ENCODE measurements at regions not wholly inside any gene's neighbourhood (a gene's known extent, or its start where the extent isn't known, plus 50 kb on each side); places are given as distances from the start of the nearest gene placed in this dataset.

DNA sequence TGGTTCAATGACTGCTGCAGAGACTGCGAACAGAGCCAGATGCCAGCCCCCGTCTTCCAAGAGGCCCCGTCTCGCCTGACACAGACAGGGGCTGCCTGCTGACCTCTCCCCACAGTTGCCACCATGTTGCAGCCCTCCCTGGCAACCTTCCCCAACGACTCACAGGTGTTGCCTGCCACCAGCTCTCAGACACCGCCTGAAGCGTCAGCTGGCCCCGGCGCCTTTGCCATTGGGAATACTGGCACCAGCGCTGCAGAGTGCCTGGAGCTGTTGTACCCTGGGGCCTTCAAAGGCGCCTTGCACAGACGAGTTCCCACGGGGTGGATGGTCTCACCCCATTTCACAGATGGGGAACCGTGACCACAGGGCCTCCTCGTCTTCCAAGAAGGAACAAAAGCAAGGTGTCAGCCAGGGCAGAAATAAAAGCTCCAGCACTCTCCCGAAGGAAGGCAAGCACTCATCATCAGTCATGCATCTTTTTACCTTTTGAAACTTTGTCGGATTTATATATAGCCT is 167.0 kb downstream of the ADSS2 start:
- Histone ChIP-seq H3K4me3 (ENCODE audit: low read depth, low read length) (no peak overlapping the region), H3K27ac (ENCODE audit: extremely low read depth, low read depth, low read length) (no peak overlapping the region), H3K4me1 (ENCODE audit: control insufficient read depth, insufficient read depth, low read length) (no peaks in the 10 kb centered on the region), H3K36me3 (ENCODE audit: control insufficient read depth in 2 of 2, insufficient read depth in 1 of 2, low read length in 2 of 2) (no peaks in the 10 kb centered on the region), H3K9me3 (ENCODE audit: control insufficient read depth, insufficient read depth, low read depth, low read length) (no peaks in the 10 kb centered on the region)
- TF ChIP-seq KLF1 (tag by site-specific recombination; IDR thresholded peaks at IDR 0.05) = no peak
- CTCF ChIA-PET = interaction anchor here (1.4 to 1.5 kb wide), 2 partner anchors 15 to 319 kb away, joined by 4 to 5 read pairs; no protein-coding TSS in a partner anchor
- POLR2A ChIA-PET = no interaction called here

- POLR2A ChIA-PET = interaction anchor here (0.6 kb wide), 1 partner anchor 489 kb away, joined by 5 read pairs; no protein-coding TSS in a partner anchor
- CTCF ChIA-PET = interaction anchor here (0.6 to 6.6 kb wide), 4 partner anchors 13 to 947 kb away, joined by 3 to 31 read pairs (median 7); no protein-coding TSS in a partner anchor
- no peaks in the 10 kb centered on the region for H3K4me1 ChIP-seq (ENCODE audit: control insufficient read depth, insufficient read depth, low read length)
- no peak overlapping the region for H3K27ac ChIP-seq (ENCODE audit: extremely low read depth, low read depth, low read length)
- TF ChIP-seq ZNF560 (tag by site-specific recombination; IDR thresholded peaks at IDR 0.05; ENCODE audit: borderline replicate concordance) (no peak), ZNF148 (tag by site-specific recombination; IDR thresholded peaks at IDR 0.05; ENCODE audit: borderline replicate concordance) (no peak), ZSCAN23 (tag by site-specific recombination; IDR thresholded peaks at IDR 0.05) (no peak), ZBTB7A (tag by site-specific recombination; IDR thresholded peaks at IDR 0.05; ENCODE audit: low read depth) (no peak), ZNF248 (tag by site-specific recombination; IDR thresholded peaks at IDR 0.05) (no peak), ZNF2 (tag by site-specific recombination; IDR thresholded peaks at IDR 0.05) (no peak), ZNF211 (tag by site-specific recombination; IDR thresholded peaks at IDR 0.05; ENCODE audit: low read depth) (no peak), ZNF169 (tag by site-specific recombination; IDR thresholded peaks at IDR 0.05) (no peak), ZBTB26 (tag by site-specific recombination; optimal IDR thresholded peaks at IDR 0.05) (no peak)
- TF ChIP-seq, protein P1, sequence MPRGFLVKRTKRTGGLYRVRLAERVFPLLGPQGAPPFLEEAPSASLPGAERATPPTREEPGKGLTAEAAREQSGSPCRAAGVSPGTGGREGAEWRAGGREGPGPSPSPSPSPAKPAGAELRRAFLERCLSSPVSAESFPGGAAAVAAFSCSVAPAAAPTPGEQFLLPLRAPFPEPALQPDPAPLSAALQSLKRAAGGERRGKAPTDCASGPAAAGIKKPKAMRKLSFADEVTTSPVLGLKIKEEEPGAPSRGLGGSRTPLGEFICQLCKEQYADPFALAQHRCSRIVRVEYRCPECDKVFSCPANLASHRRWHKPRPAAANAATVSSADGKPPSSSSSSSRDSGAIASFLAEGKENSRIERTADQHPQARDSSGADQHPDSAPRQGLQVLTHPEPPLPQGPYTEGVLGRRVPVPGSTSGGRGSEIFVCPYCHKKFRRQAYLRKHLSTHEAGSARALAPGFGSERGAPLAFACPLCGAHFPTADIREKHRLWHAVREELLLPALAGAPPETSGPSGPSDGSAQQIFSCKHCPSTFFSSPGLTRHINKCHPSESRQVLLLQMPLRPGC (tag by site-specific recombination; IDR thresholded peaks at IDR 0.05) = no peak
- no peaks in the 10 kb centered on the region for H3K9me3 ChIP-seq (ENCODE audit: control insufficient read depth, insufficient read depth, low read depth, low read length)
- no peak overlapping the region for H3K4me3 ChIP-seq (ENCODE audit: low read depth, low read length)
- H3K36me3 ChIP-seq (ENCODE audit: control insufficient read depth in 2 of 2, insufficient read depth in 1 of 2, low read length in 2 of 2) = no peaks in the 10 kb centered on the region
Observed at GRCh38 chr1:244286341-244286740, 165.4 kb downstream of the ADSS2 start.

DNA sequence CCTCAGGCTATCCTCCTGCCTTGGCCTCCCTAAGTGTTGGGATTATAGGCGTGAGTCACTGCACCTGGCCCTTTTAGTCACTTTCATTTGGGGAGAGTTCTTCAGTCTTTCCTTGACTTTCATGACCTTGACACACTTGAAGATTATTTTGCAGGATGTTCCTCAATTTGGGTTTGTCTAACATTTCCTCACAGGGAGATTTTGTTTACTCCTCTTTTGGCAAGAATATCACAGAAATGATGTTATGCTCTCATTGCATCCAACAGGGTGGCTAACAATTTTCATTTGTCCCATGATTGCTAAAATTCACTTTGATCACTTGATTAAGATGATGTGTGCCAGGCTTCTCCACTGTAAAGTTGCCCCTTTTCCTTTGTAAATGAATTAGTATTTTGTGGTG is 164.0 kb downstream of the ADSS2 start:
- Histone ChIP-seq H3K4me1 (ENCODE audit: control insufficient read depth, insufficient read depth, low read length) (no peaks in the 10 kb centered on the region), H3K36me3 (ENCODE audit: control insufficient read depth in 2 of 2, insufficient read depth in 1 of 2, low read length in 2 of 2) (no peaks in the 10 kb centered on the region), H3K27ac (ENCODE audit: extremely low read depth, low read depth, low read length) (no peak overlapping the region), H3K4me3 (ENCODE audit: low read depth, low read length) (no peak overlapping the region), H3K9me3 (ENCODE audit: control insufficient read depth, insufficient read depth, low read depth, low read length) (no peaks in the 10 kb centered on the region)
- ChIA-PET POLR2A (no interaction called here), CTCF (interaction anchor here (0.6 to 6.6 kb wide), 5 partner anchors 9 to 944 kb away, joined by 3 to 31 read pairs (median 5); no protein-coding TSS in a partner anchor)
- TF ChIP-seq ZSCAN5A (tag by site-specific recombination; IDR thresholded peaks at IDR 0.05) = no peak
- no peak for TF ChIP-seq ZBTB11 (tag by site-specific recombination; conservative IDR thresholded peaks at IDR 0.05; ENCODE audit: low read depth)
- no peak for TF ChIP-seq ZNF16 (tag by site-specific recombination; IDR thresholded peaks at IDR 0.05; ENCODE audit: low read depth)
- no peak for TF ChIP-seq ZNF26 (tag by site-specific recombination; IDR thresholded peaks at IDR 0.05)
- no peak for TF ChIP-seq ZNF561 (tag by site-specific recombination; IDR thresholded peaks at IDR 0.05; ENCODE audit: borderline replicate concordance)
- TF ChIP-seq ZNF677 (tag by site-specific recombination; IDR thresholded peaks at IDR 0.05) = no peak
